IMR-90 (cell line): ENCODE measurements at regions not wholly inside any gene's neighbourhood (a gene's known extent, or its start where the extent isn't known, plus 50 kb on each side); places are given as distances from the start of the nearest gene placed in this dataset.

Source experiments
- ATAC-seq: fragments of 200-7000 bp; cut with Tn5 transposase; 2 replicates; pipeline ENCODE4 v1.9.1; 2020; ENCODE audit warnings: low read depth, mild to moderate bottlenecking, moderate library complexity
- BruUV-seq: library from RNA; stranded (reverse); fragments of 400-500 nt; replicated peaks from 2 replicates; lab custom pipeline; 2021; lab: Mats Ljungman, UMichigan
- CTCF ChIA-PET: fragments of 300-600 bp; formaldehyde crosslinking; extraction: SDS; loops from one replicate; lab custom pipeline; 2021; ENCODE audit warnings: antibody characterized with exemption; lab: Yijun Ruan, JAX
- POLR2A ChIA-PET: fragments of 300-600 bp; sonication (Branson Sonifier 250); formaldehyde crosslinking; loops from one replicate; lab custom pipeline; 2022; ENCODE audit warnings: antibody characterized with exemption; ENCODE audit not compliant: unreplicated experiment; lab: Charles Lee
- DNase-seq: peaks from one replicate; pipeline ENCODE4 v3.0.0; 2013
- H2AFZ ChIP-seq: replicated peaks from 2 replicates; pipeline ENCODE3; 2013; ENCODE audit warnings: low read length, mild to moderate bottlenecking; ENCODE audit not compliant: poor library complexity
- H2AK5ac ChIP-seq: 2 replicates; pipeline ENCODE4 v1.6.1; 2013; ENCODE audit warnings: low read depth, low read length, inconsistent platforms
- H2AK9ac ChIP-seq: replicated peaks from 2 replicates; pipeline ENCODE3; 2013; ENCODE audit warnings: mild to moderate bottlenecking, low read depth, low read length, moderate library complexity; ENCODE audit not compliant: poor library complexity
- H2BK120ac ChIP-seq: 2 replicates; pipeline ENCODE4 v1.6.1; 2013; ENCODE audit warnings: low read depth, low read length, inconsistent platforms
- H2BK15ac ChIP-seq: 3 replicates; pipeline ENCODE4 v1.6.1; 2013; ENCODE audit warnings: low read depth, low read length, inconsistent platforms
- H2BK20ac ChIP-seq: 2 replicates; pipeline ENCODE4 v1.6.1; 2013; ENCODE audit warnings: low read depth, mild to moderate bottlenecking, inconsistent platforms, low read length, moderate library complexity
- H2BK5ac ChIP-seq: 2 replicates; pipeline ENCODE4 v1.6.1; 2013; ENCODE audit warnings: mild to moderate bottlenecking, low read depth, low read length, inconsistent platforms; ENCODE audit not compliant: poor library complexity, severe bottlenecking
- H3K14ac ChIP-seq: replicated peaks from 2 replicates; pipeline ENCODE4 v1.6.1; 2013; ENCODE audit warnings: low read depth, low read length, inconsistent platforms
- H3K18ac ChIP-seq: 2 replicates; pipeline ENCODE4 v1.6.1; 2013; ENCODE audit warnings: low read depth, low read length, control low read depth
- H3K23ac ChIP-seq: 2 replicates; pipeline ENCODE4 v1.6.1; 2013; ENCODE audit warnings: low read depth, low read length, inconsistent platforms
- H3K27ac ChIP-seq: 2 replicates; pipeline ENCODE4 v1.5.1; 2013; ENCODE audit warnings: mild to moderate bottlenecking, control low read depth, low read length; ENCODE audit not compliant: insufficient read depth
- H3K27me3 ChIP-seq: 2 replicates; pipeline ENCODE4 v1.6.1; 2013; ENCODE audit warnings: low read length; ENCODE audit not compliant: control insufficient read depth, insufficient read depth
- H3K36me3 ChIP-seq: 2 replicates; pipeline ENCODE4 v1.6.1; 2013; ENCODE audit warnings: low read length, mixed read lengths; ENCODE audit not compliant: control insufficient read depth, insufficient read depth
- H3K4ac ChIP-seq: 2 replicates; pipeline ENCODE4 v1.6.1; 2013; ENCODE audit warnings: low read depth, low read length, inconsistent platforms
- H3K4me1 ChIP-seq: 2 replicates; pipeline ENCODE4 v1.6.1; 2013; ENCODE audit warnings: low read length, mixed read lengths; ENCODE audit not compliant: control insufficient read depth, insufficient read depth
- H3K4me2 ChIP-seq: 2 replicates; pipeline ENCODE4 v1.6.1; 2013; ENCODE audit warnings: low read depth, mild to moderate bottlenecking, control low read depth, low read length, moderate library complexity
- H3K4me3 ChIP-seq: 2 replicates; pipeline ENCODE4 v1.5.1; 2013; ENCODE audit warnings: low read depth, mild to moderate bottlenecking, control low read depth, low read length, moderate library complexity; ENCODE audit not compliant: insufficient read depth
- H3K56ac ChIP-seq: 2 replicates; pipeline ENCODE4 v1.6.1; 2013; ENCODE audit warnings: low read length, inconsistent platforms; ENCODE audit not compliant: insufficient read depth; ENCODE audit errors: extremely low read depth
- H3K79me1 ChIP-seq, 2 experiments: 2 replicates each; pipeline ENCODE4 v1.6.1; 2013; ENCODE audit warnings: low read length in 2 of 2, inconsistent platforms in 1 of 2, low read depth in 1 of 2
- H3K9ac ChIP-seq: 2 replicates; pipeline ENCODE4 v1.6.1; 2013; ENCODE audit warnings: low read depth, low read length, control low read depth
- H3K9me1 ChIP-seq: 2 replicates; pipeline ENCODE4 v1.6.1; 2013; ENCODE audit warnings: low read length, inconsistent platforms; ENCODE audit not compliant: insufficient read depth
- H3K9me3 ChIP-seq: 2 replicates; pipeline ENCODE4 v1.6.1; 2013; ENCODE audit warnings: low read length; ENCODE audit not compliant: control insufficient read depth, insufficient read depth
- H4K20me1 ChIP-seq: 2 replicates; pipeline ENCODE4 v1.6.1; 2013; ENCODE audit warnings: low read length, inconsistent platforms; ENCODE audit not compliant: insufficient read depth
- H4K5ac ChIP-seq: 2 replicates; pipeline ENCODE4 v1.6.1; 2013; ENCODE audit warnings: mild to moderate bottlenecking, low read depth, low read length, control low read depth
- H4K8ac ChIP-seq, 2 experiments: 2 replicates each; pipeline ENCODE4 v1.6.1; 2013; ENCODE audit warnings: low read depth in 2 of 2, low read length in 2 of 2, control low read depth in 1 of 2, inconsistent platforms in 1 of 2
- H4K91ac ChIP-seq: 2 replicates; pipeline ENCODE4 v1.6.1; 2013; ENCODE audit warnings: low read depth, low read length, inconsistent platforms; ENCODE audit not compliant: insufficient read depth
- MAFK ChIP-seq: IDR thresholded peaks from 2 replicates; pipeline ENCODE4 v1.6.1; 2012; ENCODE audit warnings: low read depth, low read length, improper control_type of control experiment
- RCOR1 ChIP-seq: IDR thresholded peaks from 2 replicates; pipeline ENCODE4 v1.6.1; 2012; ENCODE audit warnings: mild to moderate bottlenecking, low read length, improper control_type of control experiment; ENCODE audit not compliant: insufficient replicate concordance
- WGBS, 2 experiments: methylation state at CpG; one replicate each; pipeline versions ENCODE4 v1.1.5 to v1.1.7; 2013; ENCODE audit warnings: missing lambda C conversion rate in 2 of 2; ENCODE audit not compliant: insufficient read length in 1 of 2; ENCODE audit errors: extremely low coverage in 2 of 2; 5-methylcytosine and 5-hydroxymethylcytosine counted together
- dilution Hi-C: fragments of 300-500 bp; cut with HindIII; formaldehyde crosslinking; loops from one replicate; pipeline ENCODE4 v1.14.3; 2018; ENCODE audit warnings: low sequenced_read_pairs; ENCODE audit not compliant: unreplicated experiment
- in situ Hi-C: fragments of 300-500 bp; cut with MboI; formaldehyde crosslinking; loops from 3 replicates; pipeline ENCODE4 v1.14.3; 2019; ENCODE audit warnings: low sequenced_read_pairs, inconsistent platforms, mixed read lengths
- intact Hi-C: fragments of 100-400 bp; cut with micrococcal nuclease; formaldehyde crosslinking; loops from 2 replicates; pipeline ENCODE4 v1.10.0; 2022

- Histone ChIP-seq H2AK9ac (no peak overlapping the region), H3K18ac (no peak overlapping the region), H3K9ac (no peak overlapping the region), H3K27me3 (no peaks in the 10 kb centered on the region; the same call in 1 of the 2 replicates), H4K5ac (no peak overlapping the region), H3K9me1 (no peaks in the 10 kb centered on the region), H3K36me3 (no peaks in the 10 kb centered on the region), H2BK20ac (no peak overlapping the region), H3K4me2 (no peak overlapping the region), H2BK120ac (no peak overlapping the region), H2AK5ac (no peak overlapping the region), H3K9me3 (no peaks in the 10 kb centered on the region), H3K4me1 (no peaks in the 10 kb centered on the region), H3K23ac (no peak overlapping the region), H3K4me3 (no peak overlapping the region), H2BK15ac (no peak overlapping the region), H4K91ac (no peak overlapping the region), H4K8ac (no peak overlapping the region), H4K20me1 (no peaks in the 10 kb centered on the region), H3K56ac (no peak overlapping the region), H3K27ac (no peak overlapping the region), H2BK5ac (no peak overlapping the region), H2AFZ (no peak overlapping the region), H3K4ac (no peak overlapping the region), H3K14ac (no peak overlapping the region), H3K79me1 (no peaks in the 10 kb centered on the region)
- intact Hi-C loops (no loop called here), dilution Hi-C loops (no loop called here), in situ Hi-C loops (no loop called here)
- no peak for DNase-seq
- no CpG with 5 or more reads among the region's 4 CpGs for WGBS, 2 experiments
- ChIA-PET POLR2A (no interaction called here), CTCF (interaction anchor here (1.1 kb wide), 1 partner anchor 12 kb away, joined by 3 read pairs; no protein-coding TSS in a partner anchor)
- TF ChIP-seq MAFK (peak; percentile 52), RCOR1 (no peak)
- ATAC-seq, result no peak
- BruUV-seq, result no TSS peak
Observed at GRCh38 chrX:25166145-25166544, 150.4 kb upstream of the ARX start.
